ENCODE measurements at regions not wholly inside any gene's neighbourhood (a gene's known extent, or its start where the extent isn't known, plus 50 kb on each side); places are given as distances from the start of the nearest gene placed in this dataset.

- TF ChIP-seq POLR2A (IDR thresholded peaks at IDR 0.05) (no peak), CTCF (IDR thresholded peaks at IDR 0.05) (no peak)
- WGBS, 4 donors = 66 to 82% (median 72%) methylated on average over 3 of the region's 3 CpGs
- intact Hi-C loops (cut with DNase I) = no loop called here
- Histone ChIP-seq H3K27me3 (peaks cover 0 to 31% (median 0%) of the 10 kb centered on the region in 9 donors), H3K36me3 (no peaks in the 10 kb centered on the region), H3K9me3 (no peaks in the 10 kb centered on the region), H3K4me1 (no peaks in the 10 kb centered on the region), H3K27ac (no peak overlapping the region), H3K4me3 (no peak overlapping the region)
- DNase-seq = no peak
- ATAC-seq = no peak
Observed at GRCh38 chr19:29018542-29018941, 194.4 kb downstream of the UQCRFS1 start.

GRCh38 chr19:29017788-29018187 is 195.2 kb downstream of the UQCRFS1 start:
- Histone ChIP-seq H3K27me3 (peaks cover 0 to 31% (median 0%) of the 10 kb centered on the region in 9 donors), H3K36me3 (no peaks in the 10 kb centered on the region), H3K4me1 (no peaks in the 10 kb centered on the region), H3K27ac (no peak overlapping the region), H3K4me3 (no peak overlapping the region), H3K9me3 (no peaks in the 10 kb centered on the region)
- 68 to 80% (median 75%) methylated on average over 8 of the region's 8 CpGs for WGBS, 4 donors
- TF ChIP-seq CTCF (IDR thresholded peaks at IDR 0.05) = no peak
- TF ChIP-seq POLR2A (IDR thresholded peaks at IDR 0.05) = no peak
- ATAC-seq (no peak), DNase-seq (no peak)
- intact Hi-C loops (cut with DNase I) = no loop called here

- no peaks in the 10 kb centered on the region for H3K4me1 ChIP-seq
- H3K27ac ChIP-seq = no peak overlapping the region
- ATAC-seq = no peak
- H3K9me3 ChIP-seq = no peaks in the 10 kb centered on the region
- DNase-seq = no peak
- intact Hi-C loops (cut with DNase I) = no loop called here
- no peaks in the 10 kb centered on the region for H3K36me3 ChIP-seq
- TF ChIP-seq POLR2A (IDR thresholded peaks at IDR 0.05) = no peak
- TF ChIP-seq CTCF (IDR thresholded peaks at IDR 0.05) = no peak
- 44 to 57% (median 52%) methylated on average over 10 to 11 of the region's 11 CpGs for WGBS, 4 donors
- no peak overlapping the region for H3K4me3 ChIP-seq
- H3K27me3 ChIP-seq = peaks cover 0 to 31% (median 0%) of the 10 kb centered on the region in 9 donors
Observed at GRCh38 chr19:29016926-29017760, 195.8 kb downstream of the UQCRFS1 start.

GRCh38 chr19:29016353-29016752 is 196.6 kb downstream of the UQCRFS1 start:
- Histone ChIP-seq H3K4me3 (no peak overlapping the region), H3K27me3 (peaks cover 0 to 31% (median 0%) of the 10 kb centered on the region in 9 donors), H3K9me3 (no peaks in the 10 kb centered on the region), H3K27ac (no peak overlapping the region), H3K4me1 (no peaks in the 10 kb centered on the region), H3K36me3 (no peaks in the 10 kb centered on the region)
- intact Hi-C loops (cut with DNase I) = no loop called here
- 71 to 80% (median 77%) methylated on average over 2 of the region's 2 CpGs for WGBS, 4 donors
- TF ChIP-seq POLR2A (IDR thresholded peaks at IDR 0.05) (no peak), CTCF (IDR thresholded peaks at IDR 0.05) (no peak)
- ATAC-seq (no peak), DNase-seq (no peak)

Data from heart left ventricle (tissue), 16 donors.